ACHN (cell line): ENCODE measurements at regions not wholly inside any gene's neighbourhood (a gene's known extent, or its start where the extent isn't known, plus 50 kb on each side); places are given as distances from the start of the nearest gene placed in this dataset.

Source experiments
- DNase-seq: peaks from one replicate; pipeline ENCODE4 v3.0.0-alpha.2; 2015
- in situ Hi-C: cut with HindIII; loops from 2 replicates; pipeline ENCODE4 v1.10.0; 2017; ENCODE audit warnings: low sequenced_read_pairs, low pct_ligation_motif_present, low pct_unique_long_range_greater_than_20kb

GRCh38 chr7:131182446-131183058, 145.1 kb upstream of the MKLN1 start:
- in situ Hi-C loops = no loop called here
- no peak for DNase-seq

GRCh38 chr7:131183072-131183471, 144.6 kb upstream of the MKLN1 start:
- DNase-seq = no peak
- in situ Hi-C loops = no loop called here

GRCh38 chr7:131183611-131184119, 144.0 kb upstream of the MKLN1 start:
- peak; percentile 35 for DNase-seq

GRCh38 chr7:131186816-131187215, 140.9 kb upstream of the MKLN1 start:
- in situ Hi-C loops = no loop called here
- no peak for DNase-seq

More at GRCh38 chr7:131183611-131184119, 144.0 kb upstream of the MKLN1 start:
- in situ Hi-C loops = no loop called here

GRCh38 chr7:131188367-131189339, 139.0 kb upstream of the MKLN1 start:
- in situ Hi-C loops = no loop called here
- DNase-seq = peak; percentile 90

GRCh38 chr7:131189488-131189887, 138.2 kb upstream of the MKLN1 start:
- in situ Hi-C loops = no loop called here
- DNase-seq = no peak

GRCh38 chr7:131190146-131190545, 137.5 kb upstream of the MKLN1 start:
- DNase-seq = no peak
- in situ Hi-C loops = no loop called here

- DNase-seq = no peak
- in situ Hi-C loops = no loop called here
Observed at GRCh38 chr7:131190581-131190980, 137.1 kb upstream of the MKLN1 start.

GRCh38 chr7:131194070-131194865, 133.4 kb upstream of the MKLN1 start:
- DNase-seq = no peak
- in situ Hi-C loops = no loop called here

GRCh38 chr7:131196803-131197202, 130.9 kb upstream of the MKLN1 start:
- DNase-seq = peak; percentile 49
- in situ Hi-C loops = no loop called here

GRCh38 chr7:131197920-131198615, 129.6 kb upstream of the MKLN1 start:
- peak; percentile 81 for DNase-seq
- in situ Hi-C loops = no loop called here

- no peak for DNase-seq
- in situ Hi-C loops = no loop called here
Observed at GRCh38 chr7:131202451-131202850, 125.2 kb upstream of the MKLN1 start.

GRCh38 chr7:131203291-131203976, 124.2 kb upstream of the MKLN1 start:
- in situ Hi-C loops = no loop called here
- DNase-seq = no peak

GRCh38 chr7:131208777-131209176, 118.9 kb upstream of the MKLN1 start:
- in situ Hi-C loops = no loop called here
- no peak for DNase-seq

GRCh38 chr7:131210618-131211017, 117.1 kb upstream of the MKLN1 start:
- DNase-seq = no peak
- in situ Hi-C loops = no loop called here

- in situ Hi-C loops = no loop called here
- DNase-seq = no peak
Observed at GRCh38 chr7:131211500-131211899, 116.2 kb upstream of the MKLN1 start.

- in situ Hi-C loops = no loop called here
- peak; percentile 39 for DNase-seq
Observed at GRCh38 chr7:131212114-131212513, 115.6 kb upstream of the MKLN1 start.

GRCh38 chr7:131218727-131219128, 108.9 kb upstream of the MKLN1 start:
- in situ Hi-C loops = no loop called here
- DNase-seq = no peak
